ENCODE measurements at regions not wholly inside any gene's neighbourhood (a gene's known extent, or its start where the extent isn't known, plus 50 kb on each side); places are given as distances from the start of the nearest gene placed in this dataset.
"Not testable (repeated sequence)": the region's sequence is repeated elsewhere in the genome, so short reads cannot be mapped to it uniquely, and the experiment has no call there.

DNA sequence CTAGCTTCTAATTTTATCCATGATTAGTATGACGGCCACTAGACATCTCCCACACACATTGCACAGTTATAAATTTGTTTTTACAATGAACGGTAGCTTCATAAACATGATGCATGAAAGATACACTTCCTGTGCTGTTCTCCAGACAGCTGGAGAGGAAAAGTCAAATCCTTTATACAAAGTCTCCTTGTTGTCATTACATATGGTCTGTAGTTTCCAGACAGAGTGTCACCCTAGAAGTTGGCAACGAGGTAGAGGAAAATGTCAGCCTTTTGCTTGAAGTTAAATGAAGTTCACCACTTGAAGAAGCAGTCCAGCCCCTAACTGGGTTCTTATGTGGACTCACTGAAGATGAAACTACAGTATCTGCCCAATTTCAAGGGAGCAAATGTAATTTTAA, 253.0 kb upstream of the P2RY1 start:
- H3K4me1 ChIP-seq (ENCODE audit: control insufficient read depth, insufficient read depth, low read length), result no peaks in the 10 kb centered on the region
- no peaks in the 10 kb centered on the region for H3K9me3 ChIP-seq (ENCODE audit: control insufficient read depth, insufficient read depth, low read depth, low read length)
- no peaks in the 10 kb centered on the region for H3K27me3 ChIP-seq (ENCODE audit: control insufficient read depth, insufficient read depth, low read length)
- no peak overlapping the region for H3K9ac ChIP-seq (ENCODE audit: low read length)
- no peak overlapping the region for H3K4me3 ChIP-seq (ENCODE audit: low read depth, low read length)
- H3K36me3 ChIP-seq (ENCODE audit: control insufficient read depth, insufficient read depth, low read length), result no peaks in the 10 kb centered on the region
- H3K27ac ChIP-seq (ENCODE audit: low read depth, low read length), result no peak overlapping the region

GRCh38 chr3:152583963-152584362, 251.0 kb upstream of the P2RY1 start:
- Histone ChIP-seq H3K36me3 (ENCODE audit: control insufficient read depth, insufficient read depth, low read length) (no peaks in the 10 kb centered on the region), H3K27ac (ENCODE audit: low read depth, low read length) (no peak overlapping the region), H3K4me1 (ENCODE audit: control insufficient read depth, insufficient read depth, low read length) (no peaks in the 10 kb centered on the region), H3K9ac (ENCODE audit: low read length) (no peak overlapping the region), H3K4me3 (ENCODE audit: low read depth, low read length) (no peak overlapping the region), H3K9me3 (ENCODE audit: control insufficient read depth, insufficient read depth, low read depth, low read length) (no peaks in the 10 kb centered on the region), H3K27me3 (ENCODE audit: control insufficient read depth, insufficient read depth, low read length) (no peaks in the 10 kb centered on the region)

DNA sequence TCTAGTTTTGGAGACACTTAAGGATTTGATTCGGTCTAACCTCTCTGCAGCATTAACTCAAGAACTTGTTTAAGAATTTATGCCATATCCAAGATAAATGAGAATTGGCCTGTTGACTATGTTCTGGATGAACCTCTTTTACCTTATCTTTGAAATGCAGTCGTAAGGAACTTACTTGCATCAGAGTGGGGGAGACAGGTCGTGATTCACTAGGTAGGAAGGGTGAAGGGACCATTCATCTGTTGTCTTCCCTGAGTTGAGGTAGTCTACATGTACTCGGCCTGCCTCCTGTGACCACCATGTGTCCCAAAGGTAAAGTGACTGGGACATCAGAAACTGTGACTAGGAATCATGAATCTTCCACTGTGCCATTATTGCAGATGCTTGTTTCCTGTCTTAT, 248.0 kb upstream of the P2RY1 start:
- Histone ChIP-seq H3K36me3 (ENCODE audit: control insufficient read depth, insufficient read depth, low read length) (no peaks in the 10 kb centered on the region), H3K27me3 (ENCODE audit: control insufficient read depth, insufficient read depth, low read length) (no peaks in the 10 kb centered on the region), H3K27ac (ENCODE audit: low read depth, low read length) (no peak overlapping the region), H3K4me3 (ENCODE audit: low read depth, low read length) (no peak overlapping the region), H3K4me1 (ENCODE audit: control insufficient read depth, insufficient read depth, low read length) (no peaks in the 10 kb centered on the region), H3K9me3 (ENCODE audit: control insufficient read depth, insufficient read depth, low read depth, low read length) (no peaks in the 10 kb centered on the region), H3K9ac (ENCODE audit: low read length) (no peak overlapping the region)

- Histone ChIP-seq H3K4me3 (ENCODE audit: low read depth, low read length) (no peak overlapping the region), H3K9ac (ENCODE audit: low read length) (no peak overlapping the region), H3K27me3 (ENCODE audit: control insufficient read depth, insufficient read depth, low read length) (no peaks in the 10 kb centered on the region), H3K4me1 (ENCODE audit: control insufficient read depth, insufficient read depth, low read length) (no peaks in the 10 kb centered on the region), H3K27ac (ENCODE audit: low read depth, low read length) (no peak overlapping the region), H3K9me3 (ENCODE audit: control insufficient read depth, insufficient read depth, low read depth, low read length) (no peaks in the 10 kb centered on the region), H3K36me3 (ENCODE audit: control insufficient read depth, insufficient read depth, low read length) (no peaks in the 10 kb centered on the region)
Measured at GRCh38 chr3:152587861-152588260, 247.1 kb upstream of the P2RY1 start.

- no peaks in the 10 kb centered on the region for H3K4me1 ChIP-seq (ENCODE audit: control insufficient read depth, insufficient read depth, low read length)
- no peaks in the 10 kb centered on the region for H3K27me3 ChIP-seq (ENCODE audit: control insufficient read depth, insufficient read depth, low read length)
- no peak overlapping the region for H3K27ac ChIP-seq (ENCODE audit: low read depth, low read length)
- no peaks in the 10 kb centered on the region for H3K36me3 ChIP-seq (ENCODE audit: control insufficient read depth, insufficient read depth, low read length)
- no peak overlapping the region for H3K4me3 ChIP-seq (ENCODE audit: low read depth, low read length)
- no peaks in the 10 kb centered on the region for H3K9me3 ChIP-seq (ENCODE audit: control insufficient read depth, insufficient read depth, low read depth, low read length)
- H3K9ac ChIP-seq (ENCODE audit: low read length), result no peak overlapping the region
Measured at GRCh38 chr3:152589644-152590043, 245.3 kb upstream of the P2RY1 start.

GRCh38 chr3:152591515-152591914, 243.4 kb upstream of the P2RY1 start:
- Histone ChIP-seq H3K4me3 (ENCODE audit: low read depth, low read length) (no peak overlapping the region), H3K27ac (ENCODE audit: low read depth, low read length) (no peak overlapping the region), H3K9ac (ENCODE audit: low read length) (no peak overlapping the region), H3K36me3 (ENCODE audit: control insufficient read depth, insufficient read depth, low read length) (no peaks in the 10 kb centered on the region), H3K27me3 (ENCODE audit: control insufficient read depth, insufficient read depth, low read length) (no peaks in the 10 kb centered on the region), H3K9me3 (ENCODE audit: control insufficient read depth, insufficient read depth, low read depth, low read length) (no peaks in the 10 kb centered on the region), H3K4me1 (ENCODE audit: control insufficient read depth, insufficient read depth, low read length) (peaks cover 7% of the 10 kb centered on the region; the same call in 1 of the 2 replicates)

DNA sequence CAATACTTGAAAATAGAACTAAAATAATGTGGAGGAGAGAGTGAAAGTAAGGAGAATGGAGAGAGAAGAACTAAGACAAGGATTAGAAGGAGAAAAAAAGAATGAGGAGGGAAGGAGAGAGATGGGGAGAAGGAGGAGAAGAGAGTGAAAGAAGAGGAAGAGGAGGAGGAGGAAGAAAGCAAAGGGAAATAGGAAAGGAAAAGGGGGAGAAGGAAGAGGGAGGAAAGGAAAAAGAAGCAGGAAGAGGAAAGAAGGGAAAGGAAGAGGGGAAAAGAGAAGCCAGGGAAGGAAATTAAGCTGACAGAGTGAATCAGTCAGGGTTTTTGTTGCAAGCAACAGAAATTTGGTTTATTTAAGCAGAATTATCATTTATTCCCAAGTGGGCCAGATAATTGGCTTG, 241.7 kb upstream of the P2RY1 start:
- Histone ChIP-seq H3K27ac (ENCODE audit: low read depth, low read length) (no peak overlapping the region), H3K4me3 (ENCODE audit: low read depth, low read length) (no peak overlapping the region), H3K27me3 (ENCODE audit: control insufficient read depth, insufficient read depth, low read length) (no peaks in the 10 kb centered on the region), H3K9me3 (ENCODE audit: control insufficient read depth, insufficient read depth, low read depth, low read length) (0 out of 2 replicates have a peak, but pooled peaks cover under 1% of the 10 kb centered on the region), H3K36me3 (ENCODE audit: control insufficient read depth, insufficient read depth, low read length) (no peaks in the 10 kb centered on the region), H3K9ac (ENCODE audit: low read length) (no peak overlapping the region), H3K4me1 (ENCODE audit: control insufficient read depth, insufficient read depth, low read length) (peaks cover 9% of the 10 kb centered on the region; the same call in 1 of the 2 replicates)

DNA sequence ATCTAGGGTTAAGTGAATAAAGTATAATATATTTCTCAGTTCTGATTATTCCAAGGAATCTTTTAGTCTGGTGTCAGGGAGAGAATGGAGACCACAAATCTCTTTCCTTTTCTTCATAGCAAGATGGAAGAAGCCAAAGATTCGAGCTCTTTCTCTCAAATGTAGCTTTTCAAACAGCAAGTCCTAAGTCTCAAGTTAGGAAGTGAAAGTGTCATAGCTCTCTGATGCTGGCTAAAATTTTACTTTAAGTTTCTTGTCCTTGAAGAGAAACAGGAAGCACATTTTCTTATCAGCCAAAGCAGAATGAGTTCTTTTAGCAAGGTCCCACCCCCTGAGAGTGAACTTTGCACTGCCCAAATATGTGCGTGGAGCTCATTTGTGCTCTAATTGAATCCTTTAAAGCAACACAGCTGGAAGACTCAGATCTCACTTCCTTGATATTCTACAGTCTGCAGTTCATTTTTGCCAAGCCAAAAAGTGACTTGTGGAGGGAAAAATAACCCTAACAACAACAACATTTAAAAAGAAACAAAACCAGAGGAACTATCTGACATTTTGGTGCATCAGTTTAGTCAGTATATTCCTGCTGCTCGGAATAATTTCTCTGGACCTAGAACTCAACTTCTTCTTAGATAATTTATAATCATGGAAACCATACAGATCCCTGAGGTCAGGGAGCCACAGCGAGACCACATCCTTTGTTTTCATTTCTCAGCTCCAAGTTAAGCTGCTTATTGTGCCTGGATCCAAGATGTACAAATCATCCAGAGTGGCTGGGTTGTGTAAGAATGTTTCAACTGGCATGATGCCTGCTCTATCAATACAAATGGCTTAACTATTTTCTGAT, 238.7 kb upstream of the P2RY1 start:
- Histone ChIP-seq H3K9me3 (ENCODE audit: control insufficient read depth, insufficient read depth, low read depth, low read length) (0 out of 2 replicates have a peak, but pooled peaks cover 6% of the 10 kb centered on the region), H3K27ac (ENCODE audit: low read depth, low read length) (peak overlapping the region; percentile 32; the same call in 1 of the 2 replicates), H3K36me3 (ENCODE audit: control insufficient read depth, insufficient read depth, low read length) (no peaks in the 10 kb centered on the region), H3K4me3 (ENCODE audit: low read depth, low read length) (no peak overlapping the region), H3K27me3 (ENCODE audit: control insufficient read depth, insufficient read depth, low read length) (no peaks in the 10 kb centered on the region), H3K9ac (ENCODE audit: low read length) (no peak overlapping the region), H3K4me1 (ENCODE audit: control insufficient read depth, insufficient read depth, low read length) (peaks cover 9% of the 10 kb centered on the region; the same call in 1 of the 2 replicates)

DNA sequence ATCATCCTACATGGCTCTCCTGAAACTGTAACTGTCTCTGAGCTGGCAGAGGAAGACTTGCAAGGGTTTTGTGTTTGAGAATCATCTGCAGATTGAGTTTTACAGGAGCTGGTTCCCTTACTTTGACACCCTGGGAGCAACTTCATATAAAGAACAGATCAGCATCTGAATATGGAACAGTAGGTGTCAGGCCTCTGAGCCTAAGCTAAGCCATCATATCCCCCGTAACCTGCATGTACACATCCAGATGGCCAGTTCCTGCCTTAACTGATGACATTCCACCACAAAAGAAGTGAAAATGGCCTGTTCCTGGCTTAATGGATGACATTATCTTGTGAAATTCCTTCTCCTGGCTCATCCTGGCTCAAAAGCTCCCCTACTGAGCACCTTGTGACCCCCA, 238.1 kb upstream of the P2RY1 start:
- H3K36me3 ChIP-seq (ENCODE audit: control insufficient read depth, insufficient read depth, low read length); H3K4me3 ChIP-seq (ENCODE audit: low read depth, low read length); H3K9ac ChIP-seq (ENCODE audit: low read length); H3K9me3 ChIP-seq (ENCODE audit: control insufficient read depth, insufficient read depth, low read depth, low read length); H3K4me1 ChIP-seq (ENCODE audit: control insufficient read depth, insufficient read depth, low read length); H3K27me3 ChIP-seq (ENCODE audit: control insufficient read depth, insufficient read depth, low read length); H3K27ac ChIP-seq (ENCODE audit: low read depth, low read length): not testable (repeated sequence)

- Histone ChIP-seq H3K27me3 (ENCODE audit: control insufficient read depth, insufficient read depth, low read length) (no peaks in the 10 kb centered on the region), H3K36me3 (ENCODE audit: control insufficient read depth, insufficient read depth, low read length) (no peaks in the 10 kb centered on the region), H3K9me3 (ENCODE audit: control insufficient read depth, insufficient read depth, low read depth, low read length) (peaks cover 16% of the 10 kb centered on the region; the same call in 1 of the 2 replicates), H3K9ac (ENCODE audit: low read length) (no peak overlapping the region), H3K27ac (ENCODE audit: low read depth, low read length) (no peak overlapping the region), H3K4me3 (ENCODE audit: low read depth, low read length) (no peak overlapping the region), H3K4me1 (ENCODE audit: control insufficient read depth, insufficient read depth, low read length) (peaks cover 28% of the 10 kb centered on the region)
Measured at GRCh38 chr3:152606146-152606545, 228.8 kb upstream of the P2RY1 start.

DNA sequence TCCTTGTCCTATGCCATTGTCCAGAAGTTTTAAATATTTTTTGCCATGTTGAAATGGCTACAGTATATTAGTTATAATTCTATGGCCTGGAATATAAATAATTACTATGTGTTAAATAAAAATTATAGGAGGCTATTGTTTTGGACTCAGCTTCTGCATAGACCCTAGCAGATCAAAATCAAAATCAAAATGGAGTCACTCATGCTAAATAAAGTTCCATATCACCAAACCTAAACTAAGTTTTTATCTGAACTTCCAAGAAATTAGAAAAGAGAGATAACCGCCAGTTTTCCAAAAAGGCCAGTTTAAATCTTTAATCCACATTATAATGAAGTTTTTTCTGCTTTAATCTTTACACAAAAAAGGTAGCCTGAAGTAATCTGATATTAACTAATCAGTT, 227.8 kb upstream of the P2RY1 start:
- Histone ChIP-seq H3K27ac (ENCODE audit: low read depth, low read length) (no peak overlapping the region), H3K36me3 (ENCODE audit: control insufficient read depth, insufficient read depth, low read length) (no peaks in the 10 kb centered on the region), H3K4me1 (ENCODE audit: control insufficient read depth, insufficient read depth, low read length) (peaks cover 34% of the 10 kb centered on the region), H3K9ac (ENCODE audit: low read length) (no peak overlapping the region), H3K9me3 (ENCODE audit: control insufficient read depth, insufficient read depth, low read depth, low read length) (peaks cover 16% of the 10 kb centered on the region; the same call in 1 of the 2 replicates), H3K27me3 (ENCODE audit: control insufficient read depth, insufficient read depth, low read length) (no peaks in the 10 kb centered on the region), H3K4me3 (ENCODE audit: low read depth, low read length) (no peak overlapping the region)

Data from HUES6 (cell line).